Ramos (cell line): ENCODE measurements at regions not wholly inside any gene's neighbourhood (a gene's known extent, or its start where the extent isn't known, plus 50 kb on each side); places are given as distances from the start of the nearest gene placed in this dataset.
"Not testable (repeated sequence)": the region's sequence is repeated elsewhere in the genome, so short reads cannot be mapped to it uniquely, and the experiment has no call there.

Experiments used
- in situ Hi-C: fragments of 300-500 bp; cut with MboI; formaldehyde crosslinking; loops from one replicate; pipeline ENCODE4 v1.14.3; 2022; ENCODE audit warnings: low sequenced_read_pairs; ENCODE audit not compliant: unreplicated experiment

GRCh38 chr11:38498721-38499120 lies 1900.7 kb upstream of the RAG2 start:
- in situ Hi-C loops, result no loop called here

- in situ Hi-C loops, result no loop called here
Observed at GRCh38 chr11:38491986-38492385, 1894.0 kb upstream of the RAG2 start.

- in situ Hi-C loops, result no loop called here
Observed at GRCh38 chr11:38481391-38481790, 1883.4 kb upstream of the RAG2 start.

GRCh38 chr11:38476808-38477575 lies 1879.0 kb upstream of the RAG2 start:
- in situ Hi-C loops, result no loop called here

- in situ Hi-C loops, result no loop called here
Observed at GRCh38 chr11:38461751-38462150, 1863.7 kb upstream of the RAG2 start.

- in situ Hi-C loops, result no loop called here
Observed at GRCh38 chr11:38460896-38461295, 1862.9 kb upstream of the RAG2 start.

GRCh38 chr11:38460429-38460828 lies 1862.4 kb upstream of the RAG2 start:
- in situ Hi-C loops, result no loop called here

- in situ Hi-C loops, result no loop called here
Observed at GRCh38 chr11:38456371-38456770, 1858.3 kb upstream of the RAG2 start.

GRCh38 chr11:38448284-38448683 lies 1850.2 kb upstream of the RAG2 start:
- in situ Hi-C loops, result no loop called here

GRCh38 chr11:38446336-38446735 lies 1848.3 kb upstream of the RAG2 start:
- in situ Hi-C loops, result no loop called here

GRCh38 chr11:38438091-38438490 lies 1840.1 kb upstream of the RAG2 start:
- in situ Hi-C loops, result no loop called here

GRCh38 chr11:38425578-38425977 lies 1827.5 kb upstream of the RAG2 start:
- in situ Hi-C loops, result no loop called here

GRCh38 chr11:38423042-38423441 lies 1825.0 kb upstream of the RAG2 start:
- in situ Hi-C loops, result no loop called here

- in situ Hi-C loops, result no loop called here
Observed at GRCh38 chr11:38416141-38416540, 1818.1 kb upstream of the RAG2 start.

- in situ Hi-C loops, result no loop called here
Observed at GRCh38 chr11:38411149-38411548, 1813.1 kb upstream of the RAG2 start.

GRCh38 chr11:38402063-38402462 lies 1804.0 kb upstream of the RAG2 start:
- in situ Hi-C loops, result no loop called here

- in situ Hi-C loops, result no loop called here
Observed at GRCh38 chr11:38392176-38392575, 1794.1 kb upstream of the RAG2 start.

GRCh38 chr11:38384568-38384967 lies 1786.5 kb upstream of the RAG2 start:
- in situ Hi-C loops, result no loop called here

- in situ Hi-C loops, result no loop called here
Observed at GRCh38 chr11:38365274-38365673, 1767.2 kb upstream of the RAG2 start.

- in situ Hi-C loops, result no loop called here
Observed at GRCh38 chr11:38356255-38356654, 1758.2 kb upstream of the RAG2 start.

- in situ Hi-C loops, result no loop called here
Observed at GRCh38 chr11:38345286-38345685, 1747.2 kb upstream of the RAG2 start.

- in situ Hi-C loops, result not testable (repeated sequence)
Observed at GRCh38 chr11:38341612-38342011, 1743.6 kb upstream of the RAG2 start.
